Astrocyte (in vitro differentiated cells and primary cell): ENCODE measurements at regions not wholly inside any gene's neighbourhood (a gene's known extent, or its start where the extent isn't known, plus 50 kb on each side); places are given as distances from the start of the nearest gene placed in this dataset.

Experiments used
- EZH2 ChIP-seq: IDR thresholded peaks from 2 replicates; pipeline ENCODE4 v1.6.1; 2012; ENCODE audit warnings: mild to moderate bottlenecking, low read length, inconsistent platforms; ENCODE audit not compliant: insufficient read depth
- TF ChIP-seq, protein P1 (sequence below): IDR thresholded peaks from 2 replicates; pipeline ENCODE4 v1.5.1; 2011; ENCODE audit warnings: low read depth, mild to moderate bottlenecking, inconsistent platforms, low read length, moderate library complexity; ENCODE audit not compliant: insufficient read depth

- TF ChIP-seq, protein P1, sequence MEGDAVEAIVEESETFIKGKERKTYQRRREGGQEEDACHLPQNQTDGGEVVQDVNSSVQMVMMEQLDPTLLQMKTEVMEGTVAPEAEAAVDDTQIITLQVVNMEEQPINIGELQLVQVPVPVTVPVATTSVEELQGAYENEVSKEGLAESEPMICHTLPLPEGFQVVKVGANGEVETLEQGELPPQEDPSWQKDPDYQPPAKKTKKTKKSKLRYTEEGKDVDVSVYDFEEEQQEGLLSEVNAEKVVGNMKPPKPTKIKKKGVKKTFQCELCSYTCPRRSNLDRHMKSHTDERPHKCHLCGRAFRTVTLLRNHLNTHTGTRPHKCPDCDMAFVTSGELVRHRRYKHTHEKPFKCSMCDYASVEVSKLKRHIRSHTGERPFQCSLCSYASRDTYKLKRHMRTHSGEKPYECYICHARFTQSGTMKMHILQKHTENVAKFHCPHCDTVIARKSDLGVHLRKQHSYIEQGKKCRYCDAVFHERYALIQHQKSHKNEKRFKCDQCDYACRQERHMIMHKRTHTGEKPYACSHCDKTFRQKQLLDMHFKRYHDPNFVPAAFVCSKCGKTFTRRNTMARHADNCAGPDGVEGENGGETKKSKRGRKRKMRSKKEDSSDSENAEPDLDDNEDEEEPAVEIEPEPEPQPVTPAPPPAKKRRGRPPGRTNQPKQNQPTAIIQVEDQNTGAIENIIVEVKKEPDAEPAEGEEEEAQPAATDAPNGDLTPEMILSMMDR: no peak
- no peak for TF ChIP-seq EZH2
These were observed 184.7 kb downstream of the LACC1 start for GRCh38 chr13:44064357-44064756.
